ENCODE measurements at regions not wholly inside any gene's neighbourhood (a gene's known extent, or its start where the extent isn't known, plus 50 kb on each side); places are given as distances from the start of the nearest gene placed in this dataset.
A peak's percentile ranks its signal among the peaks of the same experiment; 100 is the strongest.

GRCh38 chr17:77453613-77454241, 313.0 kb downstream of the SEC14L1 start (continued):
- peak; percentile 88 for TF ChIP-seq ZNF142 (CRISPR knock-in tag; IDR thresholded peaks at IDR 0.05)
- TF ChIP-seq ZNF879 (CRISPR knock-in tag; IDR thresholded peaks at IDR 0.05) = no peak
- no peak for TF ChIP-seq ZNF329 (CRISPR knock-in tag; IDR thresholded peaks at IDR 0.05; ENCODE audit: low read depth)
- TF ChIP-seq MYNN (CRISPR knock-in tag; IDR thresholded peaks at IDR 0.05; ENCODE audit: low read depth) = no peak
- 0 out of 2 replicates have a peak, but pooled peaks have one; percentile 35 for TF ChIP-seq PRDM4 (CRISPR knock-in tag; IDR thresholded peaks at IDR 0.05; ENCODE audit: borderline replicate concordance)
- peak; percentile 62; the same call in 1 of the 2 replicates for TF ChIP-seq ZNF580 (CRISPR knock-in tag; IDR thresholded peaks at IDR 0.05; ENCODE audit: borderline replicate concordance, low read depth)
- 0 out of 2 replicates have a peak, but pooled peaks have one; percentile 32 for TF ChIP-seq MTF1 (CRISPR knock-in tag; IDR thresholded peaks at IDR 0.05)
- peak; percentile 82 for TF ChIP-seq ZNF263 (CRISPR knock-in tag; IDR thresholded peaks at IDR 0.05)
- no peak for TF ChIP-seq MBD4 (IDR thresholded peaks at IDR 0.05; ENCODE audit: borderline replicate concordance, low read length)
- 0 out of 2 replicates have a peak, but pooled peaks have one; percentile 50 for TF ChIP-seq MIER3 (CRISPR knock-in tag; IDR thresholded peaks at IDR 0.05; ENCODE audit: borderline replicate concordance)
- no peak for TF ChIP-seq ZNF646 (CRISPR knock-in tag; IDR thresholded peaks at IDR 0.05)
- TF ChIP-seq MXI1 (IDR thresholded peaks at IDR 0.05; ENCODE audit: borderline replicate concordance, low read depth, low read length) = peak; percentile 79; the same call in 1 of the 3 replicates
- no peak; the same call in 1 of the 2 replicates for TF ChIP-seq ZSCAN31 (CRISPR knock-in tag; IDR thresholded peaks at IDR 0.05; ENCODE audit: low read depth)
- peak; percentile 80; the same call in 1 of the 2 replicates for TF ChIP-seq YEATS4 (CRISPR knock-in tag; IDR thresholded peaks at IDR 0.05; ENCODE audit: borderline replicate concordance)

Data from HepG2 (cell line).